Neural cell (in vitro differentiated cells): ENCODE measurements at regions not wholly inside any gene's neighbourhood (a gene's known extent, or its start where the extent isn't known, plus 50 kb on each side); places are given as distances from the start of the nearest gene placed in this dataset.

ENCODE experiments used
- H2AFZ ChIP-seq: fragments of 200-600, 300-800 bp; sonication (generic), shearing (Covaris generic); 2 replicates; pipeline ENCODE4 v1.6.0; 2014; ENCODE audit warnings: low read depth, mild to moderate bottlenecking, antibody characterized with exemption, low read length, moderate library complexity
- H3F3A ChIP-seq: fragments of 200-600 bp; shearing (Covaris generic); 2 replicates; pipeline ENCODE4 v1.6.1; 2016; ENCODE audit warnings: mild to moderate bottlenecking, moderate library complexity, mixed read lengths, antibody characterized with exemption, low read length; ENCODE audit not compliant: insufficient read depth, poor library complexity, severe bottlenecking
- H3K27ac ChIP-seq: fragments of 200-600, 300-800 bp; sonication (generic), shearing (Covaris generic); 2 replicates; pipeline ENCODE4 v1.5.1; 2014; ENCODE audit warnings: mild to moderate bottlenecking, low read length, moderate library complexity
- H3K27me3 ChIP-seq: fragments of 300-800, 200-600 bp; sonication (generic), shearing (Covaris generic); 2 replicates; pipeline ENCODE4 v1.6.0; 2014; ENCODE audit warnings: mild to moderate bottlenecking, low read depth, low read length, moderate library complexity; ENCODE audit not compliant: insufficient read depth
- H3K36me3 ChIP-seq: fragments of 300-800, 200-600 bp; sonication (generic), shearing (Covaris generic); 2 replicates; pipeline ENCODE4 v1.5.1; 2014; ENCODE audit warnings: mild to moderate bottlenecking, antibody characterized with exemption, low read length, moderate library complexity; ENCODE audit not compliant: insufficient read depth
- H3K4me2 ChIP-seq: fragments of 300-800, 200-600 bp; sonication (generic), shearing (Covaris generic); 2 replicates; pipeline ENCODE4 v1.6.0; 2014; ENCODE audit warnings: mild to moderate bottlenecking, low read length
- H3K4me3 ChIP-seq: fragments of 300-800, 200-600 bp; sonication (generic), shearing (Covaris generic); 2 replicates; pipeline ENCODE4 v1.5.1; 2014; ENCODE audit warnings: mild to moderate bottlenecking, low read length, moderate library complexity
- H3K79me2 ChIP-seq: fragments of 200-600 bp; shearing (Covaris generic); replicated peaks from 2 replicates; pipeline ENCODE4 v1.6.0; 2014; ENCODE audit warnings: mild to moderate bottlenecking, low read length, moderate library complexity; ENCODE audit not compliant: insufficient read depth
- H3K9ac ChIP-seq: fragments of 300-800, 200-600 bp; sonication (generic), shearing (Covaris generic); 2 replicates; pipeline ENCODE4 v1.6.1; 2016; ENCODE audit warnings: mild to moderate bottlenecking, low read length, mixed read lengths
- H3K9me2 ChIP-seq: fragments of 200-600 bp; shearing (Covaris generic); 2 replicates; pipeline ENCODE4 v1.6.1; 2016; ENCODE audit warnings: mild to moderate bottlenecking, low read length, mixed read lengths; ENCODE audit not compliant: insufficient read depth
- H3K9me3 ChIP-seq: fragments of 200-600, 300-800 bp; sonication (generic), shearing (Covaris generic); 2 replicates; pipeline ENCODE4 v1.6.1; 2016; ENCODE audit warnings: mild to moderate bottlenecking, mixed run types, low read length, moderate library complexity, mixed read lengths
- H4K20me1 ChIP-seq: fragments of 200-600 bp; shearing (Covaris generic); 2 replicates; pipeline ENCODE4 v1.6.1; 2016; ENCODE audit warnings: mild to moderate bottlenecking, mixed run types; ENCODE audit not compliant: insufficient read depth
- EP300 ChIP-seq: fragments of 450-650 bp; conservative IDR thresholded peaks from 2 replicates; pipeline ENCODE4 v1.6.1; 2014; ENCODE audit warnings: antibody characterized with exemption, mild to moderate bottlenecking, moderate library complexity; ENCODE audit not compliant: poor library complexity, severe bottlenecking
- EZH2 ChIP-seq: fragments of 200-600, 300-800 bp; shearing (Covaris generic), sonication (generic); IDR thresholded peaks from 2 replicates; pipeline ENCODE4 v1.6.1; 2014; ENCODE audit warnings: antibody characterized with exemption, low read length, borderline replicate concordance, mild to moderate bottlenecking; ENCODE audit not compliant: insufficient read depth, poor library complexity, severe bottlenecking
- MXI1 ChIP-seq: fragments of 450-650 bp; conservative IDR thresholded peaks from 2 replicates; pipeline ENCODE4 v1.6.1; 2014; ENCODE audit warnings: antibody characterized with exemption, mild to moderate bottlenecking; ENCODE audit not compliant: poor library complexity, severe bottlenecking
- POLR2AphosphoS5 ChIP-seq: IDR thresholded peaks from 2 replicates; pipeline ENCODE4 v1.6.1; 2012
- RAD21 ChIP-seq: fragments of 450-650 bp; conservative IDR thresholded peaks from 2 replicates; pipeline ENCODE4 v1.6.1; 2014; ENCODE audit warnings: antibody characterized with exemption, mild to moderate bottlenecking, moderate library complexity
- SMC3 ChIP-seq: fragments of 450-650 bp; conservative IDR thresholded peaks from 2 replicates; pipeline ENCODE4 v1.6.1; 2014; ENCODE audit warnings: antibody characterized with exemption, mild to moderate bottlenecking, moderate library complexity; ENCODE audit not compliant: poor library complexity
- TAF1 ChIP-seq: IDR thresholded peaks from 2 replicates; pipeline ENCODE4 v1.6.1; 2012; ENCODE audit warnings: low read depth
- TF ChIP-seq, protein P1 (sequence below): fragments of 450-650 bp; IDR thresholded peaks from 2 replicates; pipeline ENCODE4 v1.5.1; 2014; ENCODE audit warnings: antibody characterized with exemption, mild to moderate bottlenecking, moderate library complexity; ENCODE audit not compliant: poor library complexity, severe bottlenecking
- TF ChIP-seq, protein P2 (sequence below): IDR thresholded peaks from 2 replicates; pipeline ENCODE4 v1.6.1; 2012; ENCODE audit warnings: borderline replicate concordance

DNA sequence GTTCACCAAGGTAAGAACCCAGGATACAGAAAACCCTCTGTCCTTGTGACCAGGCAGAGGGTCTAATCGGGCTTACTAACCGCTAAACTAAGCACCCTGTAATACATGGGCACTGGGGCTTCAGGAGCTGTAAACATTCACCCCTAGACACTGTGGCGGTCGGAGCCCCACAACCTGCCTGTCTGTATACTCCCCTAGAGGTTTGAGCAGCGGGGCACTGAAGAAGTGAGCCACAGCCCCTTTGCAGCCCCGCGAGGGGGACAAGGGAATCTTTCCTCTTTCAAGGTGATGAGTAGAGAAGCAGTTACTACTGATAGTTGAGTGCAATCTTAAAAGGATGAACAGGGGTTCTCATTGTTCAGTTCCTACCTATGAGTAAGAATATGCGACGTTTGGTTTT lies 397.2 kb downstream of the AEBP2 start:
- no peaks in the 10 kb centered on the region for H3K36me3 ChIP-seq
- H3K9me2 ChIP-seq, result no peaks in the 10 kb centered on the region
- H3K79me2 ChIP-seq, result no peaks in the 10 kb centered on the region
- no peaks in the 10 kb centered on the region for H4K20me1 ChIP-seq
- no peak overlapping the region for H2AFZ ChIP-seq
- H3K9me3 ChIP-seq, result no peaks in the 10 kb centered on the region
- H3K27ac ChIP-seq, result no peak overlapping the region
- TF ChIP-seq, protein P1, sequence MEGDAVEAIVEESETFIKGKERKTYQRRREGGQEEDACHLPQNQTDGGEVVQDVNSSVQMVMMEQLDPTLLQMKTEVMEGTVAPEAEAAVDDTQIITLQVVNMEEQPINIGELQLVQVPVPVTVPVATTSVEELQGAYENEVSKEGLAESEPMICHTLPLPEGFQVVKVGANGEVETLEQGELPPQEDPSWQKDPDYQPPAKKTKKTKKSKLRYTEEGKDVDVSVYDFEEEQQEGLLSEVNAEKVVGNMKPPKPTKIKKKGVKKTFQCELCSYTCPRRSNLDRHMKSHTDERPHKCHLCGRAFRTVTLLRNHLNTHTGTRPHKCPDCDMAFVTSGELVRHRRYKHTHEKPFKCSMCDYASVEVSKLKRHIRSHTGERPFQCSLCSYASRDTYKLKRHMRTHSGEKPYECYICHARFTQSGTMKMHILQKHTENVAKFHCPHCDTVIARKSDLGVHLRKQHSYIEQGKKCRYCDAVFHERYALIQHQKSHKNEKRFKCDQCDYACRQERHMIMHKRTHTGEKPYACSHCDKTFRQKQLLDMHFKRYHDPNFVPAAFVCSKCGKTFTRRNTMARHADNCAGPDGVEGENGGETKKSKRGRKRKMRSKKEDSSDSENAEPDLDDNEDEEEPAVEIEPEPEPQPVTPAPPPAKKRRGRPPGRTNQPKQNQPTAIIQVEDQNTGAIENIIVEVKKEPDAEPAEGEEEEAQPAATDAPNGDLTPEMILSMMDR, result no peak
- TF ChIP-seq EZH2, result no peak
- TF ChIP-seq TAF1, result no peak
- TF ChIP-seq, protein P2, sequence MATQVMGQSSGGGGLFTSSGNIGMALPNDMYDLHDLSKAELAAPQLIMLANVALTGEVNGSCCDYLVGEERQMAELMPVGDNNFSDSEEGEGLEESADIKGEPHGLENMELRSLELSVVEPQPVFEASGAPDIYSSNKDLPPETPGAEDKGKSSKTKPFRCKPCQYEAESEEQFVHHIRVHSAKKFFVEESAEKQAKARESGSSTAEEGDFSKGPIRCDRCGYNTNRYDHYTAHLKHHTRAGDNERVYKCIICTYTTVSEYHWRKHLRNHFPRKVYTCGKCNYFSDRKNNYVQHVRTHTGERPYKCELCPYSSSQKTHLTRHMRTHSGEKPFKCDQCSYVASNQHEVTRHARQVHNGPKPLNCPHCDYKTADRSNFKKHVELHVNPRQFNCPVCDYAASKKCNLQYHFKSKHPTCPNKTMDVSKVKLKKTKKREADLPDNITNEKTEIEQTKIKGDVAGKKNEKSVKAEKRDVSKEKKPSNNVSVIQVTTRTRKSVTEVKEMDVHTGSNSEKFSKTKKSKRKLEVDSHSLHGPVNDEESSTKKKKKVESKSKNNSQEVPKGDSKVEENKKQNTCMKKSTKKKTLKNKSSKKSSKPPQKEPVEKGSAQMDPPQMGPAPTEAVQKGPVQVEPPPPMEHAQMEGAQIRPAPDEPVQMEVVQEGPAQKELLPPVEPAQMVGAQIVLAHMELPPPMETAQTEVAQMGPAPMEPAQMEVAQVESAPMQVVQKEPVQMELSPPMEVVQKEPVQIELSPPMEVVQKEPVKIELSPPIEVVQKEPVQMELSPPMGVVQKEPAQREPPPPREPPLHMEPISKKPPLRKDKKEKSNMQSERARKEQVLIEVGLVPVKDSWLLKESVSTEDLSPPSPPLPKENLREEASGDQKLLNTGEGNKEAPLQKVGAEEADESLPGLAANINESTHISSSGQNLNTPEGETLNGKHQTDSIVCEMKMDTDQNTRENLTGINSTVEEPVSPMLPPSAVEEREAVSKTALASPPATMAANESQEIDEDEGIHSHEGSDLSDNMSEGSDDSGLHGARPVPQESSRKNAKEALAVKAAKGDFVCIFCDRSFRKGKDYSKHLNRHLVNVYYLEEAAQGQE, result no peak
- no peak for TF ChIP-seq SMC3
- TF ChIP-seq EP300, result no peak
- no peak for TF ChIP-seq POLR2AphosphoS5
- TF ChIP-seq MXI1, result no peak
- no peak for TF ChIP-seq RAD21
- no peak overlapping the region for H3K4me3 ChIP-seq
- H3F3A ChIP-seq, result no peaks in the 10 kb centered on the region
- H3K9ac ChIP-seq, result no peak overlapping the region
- no peaks in the 10 kb centered on the region for H3K27me3 ChIP-seq
- H3K4me2 ChIP-seq, result no peak overlapping the region

DNA sequence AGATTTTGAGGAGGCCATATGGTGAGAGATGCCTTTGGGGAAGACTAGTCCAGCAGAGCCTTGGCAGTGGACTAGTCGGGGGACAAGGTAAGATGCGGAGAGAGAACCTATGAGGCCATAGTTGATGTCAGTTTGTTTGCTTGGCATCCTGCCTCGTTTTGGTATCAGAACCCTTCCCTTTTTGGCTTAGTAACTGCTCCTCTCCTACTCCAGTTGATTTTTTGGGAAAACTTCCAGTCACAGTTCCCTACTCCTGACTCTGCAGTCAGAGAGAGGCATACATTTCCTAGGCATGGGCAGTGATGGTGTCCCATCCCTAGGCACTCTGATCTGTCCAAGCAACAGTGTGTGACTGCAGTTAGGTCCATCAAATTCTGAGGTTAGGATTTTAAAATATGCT lies 398.3 kb downstream of the AEBP2 start:
- Histone ChIP-seq H3K9me2 (no peaks in the 10 kb centered on the region), H3K79me2 (no peaks in the 10 kb centered on the region), H3K9ac (no peak overlapping the region), H3K4me3 (no peak overlapping the region), H3F3A (no peaks in the 10 kb centered on the region), H2AFZ (no peak overlapping the region), H4K20me1 (no peaks in the 10 kb centered on the region), H3K4me2 (no peak overlapping the region), H3K27ac (no peak overlapping the region), H3K27me3 (no peaks in the 10 kb centered on the region), H3K36me3 (no peaks in the 10 kb centered on the region), H3K9me3 (no peaks in the 10 kb centered on the region)
- TF ChIP-seq RAD21 (no peak), EZH2 (no peak), TAF1 (no peak), MXI1 (no peak), SMC3 (no peak), POLR2AphosphoS5 (no peak), EP300 (no peak)
- TF ChIP-seq, protein P1, result no peak
- TF ChIP-seq, protein P2, result no peak
